GM18867 (cell line): ENCODE measurements at regions not wholly inside any gene's neighbourhood (a gene's known extent, or its start where the extent isn't known, plus 50 kb on each side); places are given as distances from the start of the nearest gene placed in this dataset.

Experiments
- ATAC-seq: cut with Tn5 transposase; IDR thresholded peaks from one replicate; pipeline ENCODE4 v1.9.1; 2021; ENCODE audit warnings: mild to moderate bottlenecking, moderate library complexity; ENCODE audit not compliant: unreplicated experiment

GRCh38 chr2:136377423-136378382 is 259.8 kb upstream of the CXCR4 start:
- no peak for ATAC-seq

GRCh38 chr2:136376798-136377211 is 258.9 kb upstream of the CXCR4 start:
- ATAC-seq, result no peak

DNA sequence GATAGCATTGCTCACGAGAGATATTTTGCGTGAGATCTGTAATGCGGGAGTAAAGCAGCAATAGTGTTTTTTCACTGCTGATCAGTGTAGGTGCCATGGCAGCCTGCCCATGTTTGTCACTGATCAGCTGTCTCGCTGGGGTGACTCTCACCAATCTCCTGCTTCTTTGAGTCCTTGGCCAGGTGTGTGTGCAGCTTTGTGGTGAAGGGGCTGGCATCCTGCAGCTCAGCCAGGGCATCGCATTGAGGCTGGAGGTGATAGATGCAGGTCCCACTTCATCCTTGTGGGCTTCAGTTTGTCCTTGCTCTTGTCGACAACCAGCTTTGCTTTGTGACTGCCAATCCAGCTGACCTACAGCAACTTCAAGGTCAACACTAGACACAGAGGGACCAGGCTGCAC is 258.3 kb upstream of the CXCR4 start:
- no peak for ATAC-seq

DNA sequence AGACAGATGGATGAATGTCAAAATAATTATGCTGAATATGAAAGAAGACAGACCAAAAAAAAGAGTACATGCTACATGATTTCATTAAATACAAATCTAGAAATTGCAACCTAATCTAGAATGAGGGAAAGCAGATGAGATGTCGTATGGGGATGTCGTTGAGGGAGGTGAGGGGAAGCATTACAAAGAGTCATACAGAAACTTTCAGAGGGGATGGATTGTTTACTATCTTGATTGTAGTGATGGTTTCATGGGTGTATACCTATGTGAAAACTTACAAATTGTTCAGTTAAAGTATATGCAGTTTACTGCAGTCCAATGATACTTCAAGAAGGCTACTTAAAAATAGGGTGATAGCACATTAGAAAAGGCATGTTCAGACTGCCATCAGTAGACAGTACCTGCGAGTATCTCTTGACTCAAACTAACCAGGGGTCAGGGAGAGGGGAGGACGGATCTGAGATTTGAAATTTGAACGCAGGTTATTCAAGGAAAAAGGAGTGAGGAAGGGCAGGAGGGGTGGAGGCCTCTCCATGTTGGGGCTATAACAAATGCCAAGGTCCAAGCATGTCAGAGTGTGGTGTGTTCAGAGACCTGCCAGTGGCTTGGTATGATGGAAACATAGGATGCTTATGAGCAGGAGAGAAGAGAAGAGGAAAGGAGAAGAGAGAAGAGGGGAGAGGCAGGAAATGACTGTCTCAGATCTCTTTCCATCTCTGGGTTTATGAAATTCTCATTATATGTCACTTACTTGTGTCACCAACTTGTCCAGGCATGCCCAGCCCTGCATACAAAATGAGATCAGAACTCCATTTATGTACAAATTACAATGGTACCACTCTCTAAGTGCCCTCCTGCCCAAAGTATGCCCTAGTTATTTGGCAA is 257.3 kb upstream of the CXCR4 start:
- ATAC-seq, result peak; percentile 57

- ATAC-seq, result no peak
These were observed 255.9 kb upstream of the CXCR4 start for GRCh38 chr2:136373841-136374240.

DNA sequence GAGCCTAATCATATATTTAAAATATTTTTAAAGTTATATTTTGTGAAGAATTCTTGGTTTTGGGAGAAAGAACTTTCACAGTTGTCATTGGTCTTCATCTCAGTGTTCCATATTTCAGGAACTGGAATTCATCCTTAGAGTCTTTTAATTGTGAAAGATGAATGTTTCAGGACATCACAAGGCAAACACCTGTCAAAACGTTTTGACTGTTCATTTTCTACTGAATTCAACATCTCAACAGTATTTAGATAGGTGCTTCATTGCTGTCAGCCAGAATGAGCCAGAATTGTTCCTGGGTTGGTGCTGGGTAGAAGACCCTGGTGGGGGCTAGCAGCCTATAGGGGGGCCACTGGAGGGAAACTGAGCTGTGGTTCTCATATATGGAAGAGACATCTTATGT is 255.1 kb upstream of the CXCR4 start:
- no peak for ATAC-seq

DNA sequence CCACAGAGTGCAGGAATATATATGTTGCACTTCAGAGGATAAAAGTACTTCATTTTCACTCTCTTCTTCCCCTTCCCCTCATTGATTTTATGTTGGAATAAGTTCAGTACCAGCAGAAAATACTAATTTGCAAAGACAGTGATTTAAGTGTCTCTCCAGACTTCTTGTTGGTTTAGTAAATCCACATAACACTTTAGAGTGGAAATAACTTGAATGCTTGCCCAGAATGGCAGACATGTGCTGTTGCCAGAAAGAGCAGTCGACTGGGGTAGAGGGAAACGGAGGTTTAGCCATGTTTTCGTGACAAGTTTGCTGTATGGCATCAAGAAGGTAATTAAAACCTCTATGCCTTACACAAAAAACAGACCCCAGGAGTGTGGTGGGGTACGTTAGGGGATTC is 246.0 kb upstream of the CXCR4 start:
- no peak for ATAC-seq

DNA sequence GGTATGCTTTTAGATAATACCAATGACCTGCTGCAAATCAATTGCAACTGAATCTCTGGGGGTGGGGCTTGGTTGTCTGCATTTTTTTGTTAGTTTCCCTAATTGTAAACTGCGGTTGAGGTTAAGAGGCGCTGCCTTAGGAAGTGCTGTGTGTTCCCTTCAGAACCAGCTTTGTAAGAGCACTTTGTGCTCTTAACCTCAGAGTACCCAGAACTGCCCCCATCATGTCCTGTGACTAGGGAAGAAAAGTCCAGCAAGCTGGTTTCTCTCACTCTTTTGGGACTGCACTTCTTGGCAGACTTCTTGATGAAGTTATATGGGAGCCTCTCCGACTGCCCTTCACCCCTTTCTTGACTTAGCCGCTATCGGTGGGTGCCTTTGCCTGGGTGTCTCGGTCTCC is 245.5 kb upstream of the CXCR4 start:
- ATAC-seq, result no peak

GRCh38 chr2:136362676-136363390 is 244.9 kb upstream of the CXCR4 start:
- ATAC-seq, result peak; percentile 98

DNA sequence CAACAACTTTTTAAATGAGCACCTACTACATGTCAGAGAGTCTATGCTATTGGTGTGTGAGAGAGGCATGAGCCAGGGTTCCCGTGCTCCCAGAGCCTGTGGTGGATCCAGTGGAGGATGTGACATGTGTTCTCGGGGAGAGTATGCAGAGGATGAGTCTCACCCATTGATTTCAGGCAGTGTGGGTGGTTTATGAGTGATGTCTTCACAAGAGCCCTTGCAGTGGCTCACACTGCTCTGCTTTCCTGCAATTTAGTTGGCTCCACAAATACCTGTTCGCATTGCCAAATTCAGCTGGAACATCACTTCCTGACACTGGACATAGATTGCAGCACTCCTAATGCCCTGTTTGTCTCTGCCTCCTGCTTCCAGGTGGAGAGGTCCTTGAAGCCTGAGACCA is 243.6 kb upstream of the CXCR4 start:
- no peak for ATAC-seq

GRCh38 chr2:136360790-136361189 is 242.8 kb upstream of the CXCR4 start:
- ATAC-seq, result no peak

DNA sequence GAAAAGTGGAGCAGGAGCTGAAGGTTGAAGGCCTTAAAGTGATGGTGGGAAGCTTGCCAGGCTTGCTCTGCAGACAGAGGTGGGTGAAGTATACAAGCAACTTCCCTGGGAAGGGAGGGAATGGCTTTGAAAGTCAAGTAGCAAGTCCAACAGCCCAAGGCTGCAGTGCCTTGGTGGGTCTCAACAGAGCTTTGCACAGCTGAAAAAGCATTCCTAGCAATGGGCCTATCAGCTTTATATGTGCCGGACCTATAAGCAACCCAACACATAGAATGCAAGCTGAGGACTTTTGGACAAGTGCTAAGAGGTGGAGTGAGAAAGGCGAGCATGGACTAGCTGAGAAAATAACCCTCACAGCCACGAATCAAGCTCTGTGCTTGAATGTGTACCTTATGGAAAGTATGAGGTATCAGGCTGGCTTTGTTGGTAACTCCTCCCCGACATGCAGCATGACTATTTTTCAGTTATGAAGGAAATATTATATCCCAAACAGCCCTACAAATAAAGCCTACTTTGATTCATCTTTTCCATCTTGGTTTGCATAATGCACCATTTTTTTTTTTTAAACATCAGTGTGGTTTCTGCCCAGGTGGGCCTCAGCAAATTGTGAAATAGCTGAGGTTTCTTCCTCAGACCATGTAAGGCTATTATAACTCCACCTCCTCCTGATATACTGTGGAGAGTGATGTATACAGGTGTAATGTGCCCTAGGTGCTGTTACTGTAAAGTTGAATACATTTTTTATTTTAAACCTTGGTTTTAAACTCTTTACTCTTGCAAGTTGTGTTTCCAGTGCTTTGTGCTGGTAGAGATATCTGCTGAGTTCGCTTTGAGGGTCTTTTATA is 241.4 kb upstream of the CXCR4 start:
- ATAC-seq, result no peak

DNA sequence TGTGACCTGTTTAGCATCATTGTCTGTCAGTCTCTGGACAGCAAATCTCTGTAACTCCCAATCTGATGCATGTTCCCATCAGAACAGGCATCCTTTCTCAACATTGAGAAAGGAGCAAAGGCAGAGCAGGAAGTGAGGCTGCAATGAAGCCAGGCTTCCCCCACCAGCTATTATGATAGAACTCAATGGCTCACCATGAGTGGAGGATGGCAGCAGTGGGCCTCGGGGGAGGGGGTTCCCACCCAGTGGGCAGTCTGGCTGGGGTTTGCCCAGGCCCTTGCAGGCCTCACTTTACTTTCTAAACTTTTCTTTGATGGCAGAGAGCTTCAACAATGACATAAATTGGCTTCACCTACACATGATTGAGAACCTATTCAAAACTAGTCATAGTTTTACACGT is 240.6 kb upstream of the CXCR4 start:
- no peak for ATAC-seq

DNA sequence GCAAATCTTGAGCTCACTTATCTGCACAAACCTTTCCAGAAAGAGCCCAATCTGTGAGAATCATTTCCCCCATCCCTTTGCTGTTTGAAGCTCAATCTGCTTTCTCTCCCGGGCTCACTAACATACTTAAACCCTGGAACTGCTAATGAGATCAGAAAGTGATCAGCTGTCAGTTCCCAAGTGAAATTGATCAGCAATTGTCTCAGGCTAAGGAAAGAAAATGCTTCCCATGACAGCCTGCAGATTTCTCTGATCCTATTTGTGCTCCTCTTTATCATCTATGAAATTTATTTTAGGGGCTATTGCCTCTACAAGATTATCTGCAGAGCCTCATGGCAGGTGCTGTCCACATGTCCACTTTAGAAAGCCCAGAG is 239.0 kb upstream of the CXCR4 start:
- ATAC-seq, result no peak

DNA sequence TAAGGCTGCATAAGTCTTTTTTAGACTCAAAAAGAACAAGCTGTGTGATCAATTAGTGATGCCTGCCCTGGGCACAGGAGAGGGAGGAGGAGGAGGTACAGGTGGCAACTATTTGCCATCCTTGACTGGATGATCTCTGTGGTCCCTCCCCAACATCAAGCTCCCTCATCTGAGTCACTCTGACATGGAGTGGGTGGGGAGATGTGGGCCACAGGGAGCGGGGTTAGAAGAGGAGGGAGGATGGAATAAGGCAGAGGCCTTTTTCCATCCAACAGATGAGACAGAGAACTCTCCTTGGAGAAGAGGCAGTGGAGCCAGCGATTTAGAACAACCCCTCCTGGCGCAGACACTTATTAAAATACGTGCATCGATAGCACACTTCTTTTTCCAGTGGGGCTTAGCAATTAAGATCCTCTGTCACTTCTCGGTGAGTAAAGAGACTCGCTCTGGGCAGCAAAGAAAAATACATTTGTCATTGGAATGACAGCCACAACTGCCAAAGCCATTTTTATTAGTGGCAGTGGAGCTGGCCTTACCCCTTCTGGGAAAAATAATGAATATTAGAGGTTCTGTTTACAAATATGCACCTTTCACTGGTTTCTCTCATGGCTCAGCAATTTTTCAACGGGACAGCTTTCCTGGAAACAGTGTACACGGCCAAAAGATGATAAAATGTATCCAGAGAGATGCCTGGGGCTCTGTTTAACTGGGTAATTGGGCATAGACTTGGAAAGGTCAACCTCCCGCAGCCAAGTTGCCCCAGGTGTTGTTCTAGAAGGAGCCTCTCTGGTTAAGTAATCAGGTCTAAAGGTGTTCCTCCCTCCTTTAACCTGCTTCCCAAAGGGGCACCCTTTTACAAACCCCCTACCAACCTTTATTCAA is 238.4 kb upstream of the CXCR4 start:
- ATAC-seq, result no peak

GRCh38 chr2:136351684-136352083 is 233.7 kb upstream of the CXCR4 start:
- no peak for ATAC-seq

DNA sequence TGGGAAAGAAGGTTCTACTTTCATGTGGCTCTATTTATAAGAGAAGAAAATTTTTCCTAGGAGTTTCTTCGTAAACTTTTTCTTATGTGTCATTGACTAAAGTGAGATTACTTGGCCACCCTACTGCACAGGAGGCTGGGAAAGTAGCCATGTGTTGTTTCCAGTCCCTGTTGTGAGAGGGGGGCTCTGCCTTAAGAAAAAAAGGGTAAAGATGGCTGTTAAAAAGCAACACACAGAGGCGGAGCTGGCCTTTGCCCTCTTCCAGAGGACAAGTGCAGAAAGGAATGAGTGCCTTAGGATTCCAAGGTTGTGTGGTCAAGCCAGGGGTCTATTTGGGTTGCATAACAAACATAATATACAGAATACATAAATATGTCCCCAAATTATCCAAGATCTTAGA is 230.0 kb upstream of the CXCR4 start:
- ATAC-seq, result no peak

GRCh38 chr2:136344339-136344738 is 226.4 kb upstream of the CXCR4 start:
- no peak for ATAC-seq

GRCh38 chr2:136342138-136342537 is 224.2 kb upstream of the CXCR4 start:
- no peak for ATAC-seq
